ACHN (cell line): ENCODE measurements at regions not wholly inside any gene's neighbourhood (a gene's known extent, or its start where the extent isn't known, plus 50 kb on each side); places are given as distances from the start of the nearest gene placed in this dataset.

Experiments
- DNase-seq: peaks from one replicate; pipeline ENCODE4 v3.0.0-alpha.2; 2015
- in situ Hi-C: cut with HindIII; loops from 2 replicates; pipeline ENCODE4 v1.10.0; 2017; ENCODE audit warnings: low sequenced_read_pairs, low pct_ligation_motif_present, low pct_unique_long_range_greater_than_20kb

GRCh38 chr2:14364471-14364870 lies 268.0 kb upstream of the LRATD1 start:
- DNase-seq = no peak
- in situ Hi-C loops = no loop called here

DNA sequence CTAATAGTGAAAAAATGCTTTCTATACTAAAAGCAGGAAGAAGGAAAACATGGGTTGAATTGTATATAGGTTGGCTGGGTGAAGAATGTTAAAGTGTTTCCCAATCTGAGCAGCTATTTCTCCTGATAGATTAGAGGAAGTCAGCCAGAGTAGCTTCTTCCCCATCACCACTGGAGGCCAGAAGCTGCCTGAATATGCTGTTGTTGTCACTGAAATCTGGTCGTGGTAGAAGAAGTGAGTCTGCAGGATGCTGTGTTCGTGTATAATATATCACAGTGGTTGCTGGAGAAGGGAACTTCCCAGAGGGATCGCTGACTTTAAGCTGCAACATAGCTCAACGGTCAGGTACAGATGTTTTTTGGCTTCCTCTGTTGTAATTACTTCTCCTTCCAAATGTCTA lies 247.5 kb upstream of the LRATD1 start:
- DNase-seq = no peak
- in situ Hi-C loops = no loop called here

- in situ Hi-C loops = no loop called here
- no peak for DNase-seq
Observed at GRCh38 chr2:14387332-14387731, 245.2 kb upstream of the LRATD1 start.

DNA sequence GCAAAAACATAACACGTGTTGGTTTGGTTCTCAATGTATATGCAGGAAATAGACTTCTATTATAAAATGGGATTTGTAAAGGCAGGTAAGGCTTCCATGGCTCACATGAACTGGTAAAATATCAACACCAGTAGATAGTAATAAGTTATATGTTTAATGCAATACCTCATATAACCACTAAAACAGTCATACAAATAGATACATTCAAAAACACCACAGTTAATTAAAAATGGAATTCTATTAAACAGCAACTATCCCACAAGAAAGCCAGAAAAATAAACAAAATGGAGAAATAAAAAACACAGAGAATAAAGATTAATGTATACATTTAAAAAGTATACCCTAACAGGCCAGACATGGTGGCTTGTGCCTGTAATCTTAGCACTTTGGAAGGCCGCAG lies 243.8 kb upstream of the LRATD1 start:
- in situ Hi-C loops = no loop called here
- no peak for DNase-seq

- in situ Hi-C loops = no loop called here
- DNase-seq = no peak
Observed at GRCh38 chr2:14396533-14397083, 235.9 kb upstream of the LRATD1 start.

GRCh38 chr2:14398641-14399040 lies 233.9 kb upstream of the LRATD1 start:
- in situ Hi-C loops = no loop called here
- DNase-seq = no peak

DNA sequence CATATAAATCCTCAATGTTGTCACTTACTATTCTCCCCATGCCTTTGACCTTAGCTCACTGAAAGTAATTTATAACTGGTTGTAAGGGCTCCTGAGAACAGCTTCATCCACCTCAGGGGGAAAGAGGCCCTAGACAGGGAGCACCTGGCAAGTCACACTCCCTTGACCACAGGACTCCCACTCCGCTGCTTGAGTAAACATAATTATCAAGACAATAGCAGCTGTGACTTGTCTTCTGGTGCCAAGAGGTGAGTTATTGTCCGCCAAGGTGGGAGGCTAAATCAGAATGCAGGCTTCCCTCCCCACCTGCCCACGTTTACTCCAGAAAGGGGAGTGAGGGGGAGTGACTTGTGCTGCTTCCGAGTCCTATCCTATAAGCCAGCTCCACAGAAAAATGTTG lies 230.6 kb upstream of the LRATD1 start:
- in situ Hi-C loops = no loop called here
- DNase-seq = no peak

- in situ Hi-C loops = no loop called here
- DNase-seq = no peak
Observed at GRCh38 chr2:14408695-14409094, 223.8 kb upstream of the LRATD1 start.

GRCh38 chr2:14417551-14417950 lies 215.0 kb upstream of the LRATD1 start:
- no peak for DNase-seq
- in situ Hi-C loops = no loop called here

- no peak for DNase-seq
- in situ Hi-C loops = no loop called here
Observed at GRCh38 chr2:14418115-14418514, 214.4 kb upstream of the LRATD1 start.

DNA sequence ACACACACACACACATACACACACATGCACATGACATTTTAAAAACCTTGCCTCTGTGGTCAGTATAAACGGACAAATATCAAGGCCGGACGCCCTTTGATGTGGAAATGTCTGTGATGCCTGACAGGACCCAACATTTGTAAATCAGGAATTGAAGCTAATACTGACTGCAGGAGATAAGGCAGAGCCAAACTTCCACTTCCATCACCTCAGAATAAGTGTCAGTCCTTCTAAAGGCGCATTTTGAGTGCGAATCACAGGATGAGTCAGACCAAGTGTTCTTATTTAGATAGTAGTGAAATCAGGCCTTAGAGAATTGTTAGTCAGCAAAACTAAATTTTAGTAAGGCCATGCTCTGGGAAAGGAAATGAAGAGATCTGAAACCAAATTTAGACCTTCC lies 211.7 kb upstream of the LRATD1 start:
- in situ Hi-C loops = no loop called here
- DNase-seq = no peak

DNA sequence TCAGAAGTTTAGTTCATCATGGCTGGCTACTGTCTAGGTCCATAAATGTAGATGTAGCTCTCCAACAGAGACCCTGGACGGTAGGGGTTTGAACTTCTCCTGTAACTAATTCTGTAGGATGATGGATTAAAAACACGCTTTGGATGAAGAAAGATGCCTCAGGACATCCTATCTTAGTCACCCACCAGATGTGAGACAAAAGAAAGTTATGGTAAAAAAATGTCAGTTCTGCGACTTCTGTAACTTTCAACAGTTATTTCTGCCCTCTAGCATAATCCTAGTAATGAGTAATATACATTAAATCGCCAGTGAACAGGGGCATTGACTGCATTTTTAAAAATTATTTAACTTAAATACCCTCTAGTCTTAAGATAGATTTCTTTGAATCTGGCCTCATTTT lies 210.1 kb upstream of the LRATD1 start:
- in situ Hi-C loops = no loop called here
- DNase-seq = no peak

- in situ Hi-C loops = no loop called here
- no peak for DNase-seq
Observed at GRCh38 chr2:14423145-14423906, 209.2 kb upstream of the LRATD1 start.

- in situ Hi-C loops = no loop called here
- DNase-seq = no peak
Observed at GRCh38 chr2:14424478-14425390, 207.8 kb upstream of the LRATD1 start.

- in situ Hi-C loops = no loop called here
Observed at GRCh38 chr2:14425869-14426268, 206.6 kb upstream of the LRATD1 start.

GRCh38 chr2:14428056-14428455 lies 204.5 kb upstream of the LRATD1 start:
- DNase-seq = no peak
- in situ Hi-C loops = no loop called here

More at GRCh38 chr2:14425869-14426268, 206.6 kb upstream of the LRATD1 start:
- DNase-seq = no peak

DNA sequence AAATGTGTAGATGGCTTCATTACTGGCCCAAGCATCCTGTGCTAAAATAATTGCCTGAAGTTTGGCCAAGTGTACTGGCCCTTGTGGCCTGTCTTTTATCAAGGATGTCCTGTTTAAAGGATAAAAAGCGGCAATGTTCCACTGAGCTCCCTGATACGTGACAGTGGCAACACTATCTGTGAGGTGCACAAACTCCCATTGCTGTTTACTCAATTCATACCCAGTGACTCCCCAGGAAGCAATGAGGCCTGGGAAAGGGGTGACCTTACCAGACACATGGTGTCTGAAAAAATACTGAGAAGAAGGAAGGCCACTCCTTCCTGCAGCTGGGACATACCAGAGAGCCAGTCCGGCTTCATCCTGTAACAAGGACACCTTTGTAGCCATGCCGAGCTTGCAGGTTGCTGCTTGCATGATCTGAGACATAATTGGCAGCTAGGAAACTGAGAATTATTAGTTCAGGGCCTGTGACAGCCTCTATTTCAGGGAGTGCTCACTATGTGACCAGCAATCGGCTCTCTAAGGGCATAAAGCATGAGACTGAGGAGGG lies 198.5 kb upstream of the LRATD1 start:
- in situ Hi-C loops = no loop called here
- DNase-seq = no peak

GRCh38 chr2:14445670-14446069 lies 186.8 kb upstream of the LRATD1 start:
- in situ Hi-C loops = no loop called here
- DNase-seq = no peak

DNA sequence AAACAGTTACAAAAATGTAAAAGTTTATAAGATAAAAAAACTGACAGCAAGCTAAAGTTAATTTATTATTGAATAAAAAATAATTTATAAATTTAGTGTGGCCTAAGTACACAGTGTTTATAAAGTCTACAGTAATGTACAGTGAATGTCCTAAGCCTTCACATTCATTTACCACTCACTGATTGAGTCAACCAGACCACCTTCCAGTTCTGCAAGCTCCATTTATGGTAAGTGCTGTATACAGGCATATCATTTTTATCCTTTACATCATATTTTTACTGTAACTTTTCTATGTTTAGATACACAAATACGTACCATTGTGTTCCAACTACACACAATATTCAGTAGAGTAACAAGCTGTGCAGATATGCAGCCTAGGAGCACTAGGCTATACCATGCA lies 184.2 kb upstream of the LRATD1 start:
- in situ Hi-C loops = no loop called here
- DNase-seq = no peak
